ENCODE measurements at regions not wholly inside any gene's neighbourhood (a gene's known extent, or its start where the extent isn't known, plus 50 kb on each side); places are given as distances from the start of the nearest gene placed in this dataset.
"Not testable (repeated sequence)": the region's sequence is repeated elsewhere in the genome, so short reads cannot be mapped to it uniquely, and the experiment has no call there.

DNA sequence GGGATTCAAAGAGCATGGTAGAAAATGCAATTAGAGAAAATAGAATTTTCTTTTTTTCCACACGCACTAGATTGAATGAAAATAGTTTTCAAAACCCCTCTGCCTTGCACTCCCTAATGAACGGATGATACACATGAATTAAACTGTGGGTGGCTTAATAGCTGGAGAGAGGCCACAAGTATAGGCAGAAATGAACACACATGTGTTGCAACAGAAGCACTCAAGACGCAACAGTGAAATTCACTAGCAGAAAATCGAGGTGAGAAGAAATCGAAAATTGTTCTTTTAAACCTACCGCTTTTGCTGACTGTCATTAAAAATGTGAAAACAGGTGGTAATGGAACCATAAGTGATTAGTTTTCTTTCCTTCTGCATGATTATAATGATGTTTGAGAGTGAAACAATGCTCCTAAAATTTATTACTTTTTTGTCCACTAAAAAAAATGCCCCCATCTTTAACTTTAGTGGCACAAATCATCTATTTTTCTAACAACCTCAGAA, 59.3 kb upstream of the GPCPD1 start:
- no peak for DNase-seq (ENCODE audit: low read depth, low spot score)
- H3K4me3 ChIP-seq (ENCODE audit: low read depth, low read length): no peak overlapping the region
- TF ChIP-seq, protein P1, sequence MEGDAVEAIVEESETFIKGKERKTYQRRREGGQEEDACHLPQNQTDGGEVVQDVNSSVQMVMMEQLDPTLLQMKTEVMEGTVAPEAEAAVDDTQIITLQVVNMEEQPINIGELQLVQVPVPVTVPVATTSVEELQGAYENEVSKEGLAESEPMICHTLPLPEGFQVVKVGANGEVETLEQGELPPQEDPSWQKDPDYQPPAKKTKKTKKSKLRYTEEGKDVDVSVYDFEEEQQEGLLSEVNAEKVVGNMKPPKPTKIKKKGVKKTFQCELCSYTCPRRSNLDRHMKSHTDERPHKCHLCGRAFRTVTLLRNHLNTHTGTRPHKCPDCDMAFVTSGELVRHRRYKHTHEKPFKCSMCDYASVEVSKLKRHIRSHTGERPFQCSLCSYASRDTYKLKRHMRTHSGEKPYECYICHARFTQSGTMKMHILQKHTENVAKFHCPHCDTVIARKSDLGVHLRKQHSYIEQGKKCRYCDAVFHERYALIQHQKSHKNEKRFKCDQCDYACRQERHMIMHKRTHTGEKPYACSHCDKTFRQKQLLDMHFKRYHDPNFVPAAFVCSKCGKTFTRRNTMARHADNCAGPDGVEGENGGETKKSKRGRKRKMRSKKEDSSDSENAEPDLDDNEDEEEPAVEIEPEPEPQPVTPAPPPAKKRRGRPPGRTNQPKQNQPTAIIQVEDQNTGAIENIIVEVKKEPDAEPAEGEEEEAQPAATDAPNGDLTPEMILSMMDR (IDR thresholded peaks at IDR 0.05; ENCODE audit: low read depth, low read length): no peak
- in situ Hi-C loops (cut with HindIII; ENCODE audit: low sequenced_read_pairs): no loop called here

DNA sequence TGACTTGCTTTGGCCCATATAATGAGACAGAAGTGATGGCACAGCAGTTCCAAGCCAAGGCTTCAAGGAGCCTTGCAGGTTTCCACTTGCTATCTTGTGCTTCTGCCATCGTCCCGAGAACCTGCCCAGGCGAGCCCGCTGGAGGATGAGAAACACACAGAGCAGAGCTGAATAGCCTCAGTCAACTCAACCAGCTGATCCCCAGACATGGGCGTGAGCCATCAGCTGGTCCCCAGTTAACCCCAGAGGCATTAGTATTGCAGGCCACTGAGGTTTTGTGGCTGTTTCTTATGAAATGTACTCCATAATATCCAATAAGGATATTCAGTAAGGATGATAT, 57.7 kb upstream of the GPCPD1 start:
- no peak overlapping the region for H3K4me3 ChIP-seq (ENCODE audit: low read depth, low read length)
- in situ Hi-C loops (cut with HindIII; ENCODE audit: low sequenced_read_pairs): no loop called here
- no peak for DNase-seq (ENCODE audit: low read depth, low spot score)
- TF ChIP-seq, protein P1 (IDR thresholded peaks at IDR 0.05; ENCODE audit: low read depth, low read length): no peak

DNA sequence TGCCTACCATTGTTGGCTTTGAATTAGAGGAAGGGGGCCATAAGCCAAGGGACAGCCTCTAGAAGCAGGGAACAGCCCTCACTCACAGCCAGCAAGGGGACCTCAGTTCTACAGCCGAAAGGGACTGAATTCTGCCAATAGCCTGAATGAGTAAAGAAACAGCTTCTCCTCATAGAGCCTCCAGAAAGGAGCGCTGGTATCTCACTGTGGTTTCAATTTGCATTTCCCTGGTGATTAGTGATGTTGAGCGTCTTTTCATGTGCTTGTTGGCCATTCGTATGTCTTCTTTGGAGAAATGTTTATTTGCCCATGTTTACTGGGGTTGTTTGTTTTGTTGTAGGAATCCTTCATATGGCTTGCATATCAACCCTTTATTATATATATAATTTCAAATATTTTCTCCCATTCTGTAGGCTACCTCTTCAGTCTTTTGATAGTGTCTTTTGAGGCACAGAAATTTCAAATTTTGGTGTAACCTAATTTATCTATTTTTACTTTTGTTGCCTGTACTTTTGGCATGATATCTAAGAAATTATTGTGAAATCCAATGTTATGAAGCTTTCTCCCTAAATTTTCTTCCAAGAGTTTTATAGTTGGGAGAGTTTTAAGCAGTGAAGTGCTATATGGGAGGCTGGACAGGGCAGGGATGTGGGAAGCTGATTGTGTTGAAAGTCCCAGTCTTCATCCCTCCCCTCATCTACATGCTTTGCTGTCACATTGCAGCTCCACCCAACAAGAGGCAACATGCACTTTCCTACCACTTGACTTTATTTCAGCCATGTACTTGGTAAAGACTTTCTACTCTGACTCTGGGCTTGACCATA, 57.1 kb upstream of the GPCPD1 start:
- in situ Hi-C loops (cut with HindIII; ENCODE audit: low sequenced_read_pairs): no loop called here
- H3K4me3 ChIP-seq (ENCODE audit: low read depth, low read length): no peak overlapping the region
- DNase-seq (ENCODE audit: low read depth, low spot score): no peak
- TF ChIP-seq, protein P1 (IDR thresholded peaks at IDR 0.05; ENCODE audit: low read depth, low read length): no peak

DNA sequence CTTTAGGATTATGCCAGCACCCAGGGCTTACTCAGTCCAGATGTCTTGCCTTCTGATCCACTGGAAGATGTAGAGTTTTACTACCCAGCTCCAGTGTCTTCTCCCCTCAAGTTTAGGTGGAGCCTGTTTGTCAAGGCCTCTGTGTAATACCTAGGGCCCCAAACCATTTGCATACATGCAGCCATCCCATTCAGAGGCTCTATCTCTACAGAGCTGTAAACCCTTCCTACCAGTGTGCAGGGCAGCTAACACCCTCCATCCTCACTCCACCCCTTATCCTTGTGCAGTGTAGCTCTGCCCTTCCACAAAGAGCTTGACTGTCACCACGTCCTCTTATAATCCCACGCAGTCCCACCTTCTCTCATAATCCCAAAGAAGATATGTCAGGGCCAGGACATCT, 54.6 kb upstream of the GPCPD1 start:
- TF ChIP-seq, protein P1 (IDR thresholded peaks at IDR 0.05; ENCODE audit: low read depth, low read length): no peak
- in situ Hi-C loops (cut with HindIII; ENCODE audit: low sequenced_read_pairs): no loop called here
- no peak for DNase-seq (ENCODE audit: low read depth, low spot score)
- no peak overlapping the region for H3K4me3 ChIP-seq (ENCODE audit: low read depth, low read length)

DNA sequence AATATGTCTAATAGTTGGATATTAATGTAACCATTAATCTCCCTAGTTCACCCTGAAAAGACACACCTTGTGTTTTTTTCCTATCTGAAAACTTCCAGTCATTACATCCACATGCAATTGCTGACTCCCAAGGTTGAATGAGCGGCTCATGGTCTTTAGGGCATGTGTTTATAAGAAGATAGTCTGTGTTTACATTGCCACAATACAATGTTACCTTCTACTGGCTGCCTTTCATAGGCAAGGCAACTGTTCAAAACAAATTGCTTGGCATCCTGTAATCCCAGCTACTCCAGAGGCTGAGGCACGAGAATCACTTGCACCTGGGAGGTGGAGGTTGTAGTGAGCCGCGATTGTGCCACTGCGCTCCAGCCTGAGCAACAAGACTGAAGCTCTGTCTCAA, 52.6 kb upstream of the GPCPD1 start:
- in situ Hi-C loops (cut with HindIII; ENCODE audit: low sequenced_read_pairs): no loop called here
- H3K4me3 ChIP-seq (ENCODE audit: low read depth, low read length): no peak overlapping the region
- TF ChIP-seq, protein P1 (IDR thresholded peaks at IDR 0.05; ENCODE audit: low read depth, low read length): no peak
- no peak for DNase-seq (ENCODE audit: low read depth, low spot score)

DNA sequence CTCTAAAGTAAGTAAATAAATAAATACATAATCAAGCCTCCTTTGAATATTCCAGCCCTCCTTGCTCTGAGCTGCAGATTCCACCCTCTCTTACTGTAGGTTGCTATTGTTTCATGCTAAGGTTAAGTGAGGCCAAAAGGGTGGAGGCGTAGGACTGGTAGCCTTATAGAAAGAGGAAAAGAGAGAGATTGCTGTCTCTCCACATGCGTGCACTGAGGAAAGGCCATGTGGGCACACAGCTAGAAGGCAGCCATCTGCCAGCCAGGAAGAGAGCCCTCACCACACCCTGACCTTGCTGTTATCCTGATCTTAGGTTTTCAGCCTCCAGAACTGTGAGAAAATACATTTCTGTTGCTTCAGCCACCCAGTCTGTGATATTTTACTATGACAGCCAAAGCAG, 52.0 kb upstream of the GPCPD1 start:
- in situ Hi-C loops (cut with HindIII; ENCODE audit: low sequenced_read_pairs): no loop called here
- TF ChIP-seq, protein P1 (IDR thresholded peaks at IDR 0.05; ENCODE audit: low read depth, low read length): no peak

DNA sequence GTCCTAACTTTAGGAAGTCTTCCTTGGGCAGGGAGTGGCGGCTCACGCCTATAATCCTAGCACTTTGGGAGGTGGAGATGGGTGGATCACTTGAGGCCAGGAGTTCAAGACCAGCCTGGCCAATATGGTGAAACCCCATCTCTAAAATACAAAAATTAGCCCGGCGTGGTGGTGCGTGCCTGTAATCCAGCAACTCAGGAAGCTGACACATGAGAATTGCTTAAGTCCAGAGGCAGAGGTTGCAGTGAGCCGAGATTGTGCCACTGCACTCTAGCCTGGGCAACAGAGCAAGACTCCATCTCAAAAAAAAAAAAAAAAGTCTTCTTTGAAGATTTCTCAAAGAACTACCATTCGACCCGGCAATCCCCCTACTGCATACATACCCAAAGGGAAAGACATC, 50.0 kb upstream of the GPCPD1 start:
- not testable (repeated sequence) for DNase-seq (ENCODE audit: low read depth, low spot score)

More for the DNA sequence above, 52.0 kb upstream of the GPCPD1 start:
- DNase-seq (ENCODE audit: low read depth, low spot score): no peak
- H3K4me3 ChIP-seq (ENCODE audit: low read depth, low read length): no peak overlapping the region

More for the DNA sequence above, 50.0 kb upstream of the GPCPD1 start:
- in situ Hi-C loops (cut with HindIII; ENCODE audit: low sequenced_read_pairs); H3K4me3 ChIP-seq (ENCODE audit: low read depth, low read length): not testable (repeated sequence)
